ENCODE measurements at regions not wholly inside any gene's neighbourhood (a gene's known extent, or its start where the extent isn't known, plus 50 kb on each side); places are given as distances from the start of the nearest gene placed in this dataset.

DNA sequence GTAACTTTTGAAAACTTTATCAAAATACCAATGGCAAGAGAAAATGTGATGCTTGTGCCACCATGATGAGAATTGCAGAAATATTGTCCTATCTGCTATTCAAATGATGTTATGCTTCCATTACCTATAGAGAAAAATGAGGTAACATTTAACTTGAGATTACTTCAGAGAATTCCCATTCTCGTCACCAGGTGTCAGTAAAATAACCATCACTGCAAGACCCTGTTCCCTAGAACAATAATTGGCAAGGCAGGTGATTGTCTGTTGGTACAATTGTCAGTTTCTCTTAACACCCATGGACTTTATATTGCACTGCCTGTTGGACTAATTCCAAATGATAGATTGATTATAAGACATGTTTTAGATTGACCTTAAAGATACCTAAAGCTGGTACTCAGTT lies 179.9 kb downstream of the GABRG1 start:
- TF ChIP-seq, protein P1, sequence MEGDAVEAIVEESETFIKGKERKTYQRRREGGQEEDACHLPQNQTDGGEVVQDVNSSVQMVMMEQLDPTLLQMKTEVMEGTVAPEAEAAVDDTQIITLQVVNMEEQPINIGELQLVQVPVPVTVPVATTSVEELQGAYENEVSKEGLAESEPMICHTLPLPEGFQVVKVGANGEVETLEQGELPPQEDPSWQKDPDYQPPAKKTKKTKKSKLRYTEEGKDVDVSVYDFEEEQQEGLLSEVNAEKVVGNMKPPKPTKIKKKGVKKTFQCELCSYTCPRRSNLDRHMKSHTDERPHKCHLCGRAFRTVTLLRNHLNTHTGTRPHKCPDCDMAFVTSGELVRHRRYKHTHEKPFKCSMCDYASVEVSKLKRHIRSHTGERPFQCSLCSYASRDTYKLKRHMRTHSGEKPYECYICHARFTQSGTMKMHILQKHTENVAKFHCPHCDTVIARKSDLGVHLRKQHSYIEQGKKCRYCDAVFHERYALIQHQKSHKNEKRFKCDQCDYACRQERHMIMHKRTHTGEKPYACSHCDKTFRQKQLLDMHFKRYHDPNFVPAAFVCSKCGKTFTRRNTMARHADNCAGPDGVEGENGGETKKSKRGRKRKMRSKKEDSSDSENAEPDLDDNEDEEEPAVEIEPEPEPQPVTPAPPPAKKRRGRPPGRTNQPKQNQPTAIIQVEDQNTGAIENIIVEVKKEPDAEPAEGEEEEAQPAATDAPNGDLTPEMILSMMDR (IDR thresholded peaks at IDR 0.05), result no peak
- no peak for TF ChIP-seq POLR2A (IDR thresholded peaks at IDR 0.05)
